A549 (cell line): ENCODE measurements at regions not wholly inside any gene's neighbourhood (a gene's known extent, or its start where the extent isn't known, plus 50 kb on each side); places are given as distances from the start of the nearest gene placed in this dataset.

Experiments used
- CBX8 ChIP-seq: fragments of 200-600 bp; sonication (generic); IDR thresholded peaks from 2 replicates; pipeline ENCODE4 v1.6.1; 2016
- PHF8 ChIP-seq: fragments of 200-600 bp; sonication (generic); IDR thresholded peaks from 2 replicates; pipeline ENCODE4 v1.6.1; 2016; ENCODE audit warnings: low read depth, mild to moderate bottlenecking, antibody characterized with exemption, moderate library complexity, borderline replicate concordance
- POLR2A ChIP-seq: IDR thresholded peaks from 2 replicates; pipeline ENCODE4 v1.6.1; 2012; ENCODE audit warnings: mild to moderate bottlenecking, low read length
- POLR2AphosphoS2 ChIP-seq: conservative IDR thresholded peaks from 2 replicates; pipeline ENCODE4 v1.6.1; 2012; ENCODE audit warnings: low read length, improper control_type of control experiment, inconsistent platforms
- RCOR1 ChIP-seq: fragments of 150-350 bp; IDR thresholded peaks from 2 replicates; pipeline ENCODE4 v1.6.1; 2014; ENCODE audit warnings: antibody characterized with exemption, low read length, low read depth
- RNF2 ChIP-seq: fragments of 200-600 bp; sonication (generic); IDR thresholded peaks from 2 replicates; pipeline ENCODE4 v1.6.1; 2016; ENCODE audit warnings: low read depth, mild to moderate bottlenecking, antibody characterized with exemption, moderate library complexity, borderline replicate concordance
- ZFP36 ChIP-seq: fragments of 450-650 bp; IDR thresholded peaks from 2 replicates; pipeline ENCODE4 v1.6.1; 2014; ENCODE audit warnings: borderline replicate concordance; ENCODE audit not compliant: partially characterized antibody
- TF ChIP-seq, protein P1 (sequence below): fragments of >200 bp; sonication (Bioruptor Twin); formaldehyde crosslinking; IDR thresholded peaks from 3 replicates; pipeline ENCODE4 v1.5.1; 2016
- TF ChIP-seq, protein P2 (sequence below): fragments of 200-600 bp; sonication (generic); IDR thresholded peaks from 2 replicates; pipeline ENCODE4 v1.6.1; 2016; ENCODE audit warnings: antibody characterized with exemption, mild to moderate bottlenecking, moderate library complexity
- TF ChIP-seq, protein P3 (sequence below): fragments of 250-450 bp; sonication (Bioruptor Pico); IDR thresholded peaks from 2 replicates; pipeline ENCODE4 v1.5.0; 2020; ENCODE audit warnings: low read depth, mild to moderate bottlenecking, moderate library complexity

DNA sequence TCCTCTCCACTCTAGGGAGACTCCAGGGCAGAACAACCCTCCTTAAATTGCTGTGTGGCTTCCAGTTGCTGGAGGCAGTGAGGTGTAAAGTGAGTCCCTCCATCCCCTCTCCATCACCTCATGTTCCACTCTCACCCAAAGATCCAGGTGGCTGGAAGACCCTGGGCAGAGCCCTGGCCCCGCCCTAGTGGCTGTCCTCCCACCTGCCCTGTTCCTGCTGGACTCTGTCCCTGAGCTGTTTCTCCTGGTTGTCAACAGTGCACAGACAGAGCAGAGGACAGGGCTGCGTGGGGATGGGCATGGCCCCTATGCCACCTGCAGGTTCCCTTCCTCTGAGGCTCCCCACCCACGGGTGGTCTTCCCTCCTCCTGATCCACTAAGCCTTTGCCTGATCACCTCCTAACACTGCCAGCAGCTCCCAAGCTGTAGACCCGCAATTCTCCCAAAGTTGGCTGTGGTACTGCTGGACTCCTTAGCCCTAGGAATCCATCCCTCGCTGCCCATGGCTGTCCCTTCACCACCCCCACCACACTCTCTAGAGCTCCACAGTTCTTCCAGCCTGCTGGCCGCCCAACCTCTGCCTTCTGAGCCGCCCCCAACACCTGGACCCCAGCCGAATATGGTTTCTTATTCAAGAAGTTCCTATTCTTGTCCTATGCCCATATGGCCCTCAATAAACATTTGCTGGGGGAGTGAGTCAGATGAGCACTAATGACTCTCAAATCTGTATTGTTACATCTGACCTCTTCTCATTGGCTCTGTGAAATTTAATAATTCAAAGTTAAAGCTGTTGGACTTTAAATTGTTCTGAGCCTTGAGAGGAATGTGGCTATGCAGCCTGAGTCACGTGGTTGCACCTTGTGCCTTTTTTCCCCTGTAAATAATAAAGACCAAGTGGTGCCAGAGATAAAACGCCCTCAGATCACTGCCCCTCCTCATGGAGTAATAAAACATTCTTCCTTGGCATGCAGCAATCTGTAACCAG is 260.0 kb upstream of the HS6ST1 start:
- TF ChIP-seq, protein P1, sequence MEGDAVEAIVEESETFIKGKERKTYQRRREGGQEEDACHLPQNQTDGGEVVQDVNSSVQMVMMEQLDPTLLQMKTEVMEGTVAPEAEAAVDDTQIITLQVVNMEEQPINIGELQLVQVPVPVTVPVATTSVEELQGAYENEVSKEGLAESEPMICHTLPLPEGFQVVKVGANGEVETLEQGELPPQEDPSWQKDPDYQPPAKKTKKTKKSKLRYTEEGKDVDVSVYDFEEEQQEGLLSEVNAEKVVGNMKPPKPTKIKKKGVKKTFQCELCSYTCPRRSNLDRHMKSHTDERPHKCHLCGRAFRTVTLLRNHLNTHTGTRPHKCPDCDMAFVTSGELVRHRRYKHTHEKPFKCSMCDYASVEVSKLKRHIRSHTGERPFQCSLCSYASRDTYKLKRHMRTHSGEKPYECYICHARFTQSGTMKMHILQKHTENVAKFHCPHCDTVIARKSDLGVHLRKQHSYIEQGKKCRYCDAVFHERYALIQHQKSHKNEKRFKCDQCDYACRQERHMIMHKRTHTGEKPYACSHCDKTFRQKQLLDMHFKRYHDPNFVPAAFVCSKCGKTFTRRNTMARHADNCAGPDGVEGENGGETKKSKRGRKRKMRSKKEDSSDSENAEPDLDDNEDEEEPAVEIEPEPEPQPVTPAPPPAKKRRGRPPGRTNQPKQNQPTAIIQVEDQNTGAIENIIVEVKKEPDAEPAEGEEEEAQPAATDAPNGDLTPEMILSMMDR: no peak
- no peak for TF ChIP-seq CBX8
- TF ChIP-seq RCOR1: no peak
- TF ChIP-seq, protein P2, sequence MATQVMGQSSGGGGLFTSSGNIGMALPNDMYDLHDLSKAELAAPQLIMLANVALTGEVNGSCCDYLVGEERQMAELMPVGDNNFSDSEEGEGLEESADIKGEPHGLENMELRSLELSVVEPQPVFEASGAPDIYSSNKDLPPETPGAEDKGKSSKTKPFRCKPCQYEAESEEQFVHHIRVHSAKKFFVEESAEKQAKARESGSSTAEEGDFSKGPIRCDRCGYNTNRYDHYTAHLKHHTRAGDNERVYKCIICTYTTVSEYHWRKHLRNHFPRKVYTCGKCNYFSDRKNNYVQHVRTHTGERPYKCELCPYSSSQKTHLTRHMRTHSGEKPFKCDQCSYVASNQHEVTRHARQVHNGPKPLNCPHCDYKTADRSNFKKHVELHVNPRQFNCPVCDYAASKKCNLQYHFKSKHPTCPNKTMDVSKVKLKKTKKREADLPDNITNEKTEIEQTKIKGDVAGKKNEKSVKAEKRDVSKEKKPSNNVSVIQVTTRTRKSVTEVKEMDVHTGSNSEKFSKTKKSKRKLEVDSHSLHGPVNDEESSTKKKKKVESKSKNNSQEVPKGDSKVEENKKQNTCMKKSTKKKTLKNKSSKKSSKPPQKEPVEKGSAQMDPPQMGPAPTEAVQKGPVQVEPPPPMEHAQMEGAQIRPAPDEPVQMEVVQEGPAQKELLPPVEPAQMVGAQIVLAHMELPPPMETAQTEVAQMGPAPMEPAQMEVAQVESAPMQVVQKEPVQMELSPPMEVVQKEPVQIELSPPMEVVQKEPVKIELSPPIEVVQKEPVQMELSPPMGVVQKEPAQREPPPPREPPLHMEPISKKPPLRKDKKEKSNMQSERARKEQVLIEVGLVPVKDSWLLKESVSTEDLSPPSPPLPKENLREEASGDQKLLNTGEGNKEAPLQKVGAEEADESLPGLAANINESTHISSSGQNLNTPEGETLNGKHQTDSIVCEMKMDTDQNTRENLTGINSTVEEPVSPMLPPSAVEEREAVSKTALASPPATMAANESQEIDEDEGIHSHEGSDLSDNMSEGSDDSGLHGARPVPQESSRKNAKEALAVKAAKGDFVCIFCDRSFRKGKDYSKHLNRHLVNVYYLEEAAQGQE: no peak
- no peak for TF ChIP-seq POLR2A
- TF ChIP-seq RNF2: no peak
- TF ChIP-seq PHF8: no peak
- TF ChIP-seq, protein P3, sequence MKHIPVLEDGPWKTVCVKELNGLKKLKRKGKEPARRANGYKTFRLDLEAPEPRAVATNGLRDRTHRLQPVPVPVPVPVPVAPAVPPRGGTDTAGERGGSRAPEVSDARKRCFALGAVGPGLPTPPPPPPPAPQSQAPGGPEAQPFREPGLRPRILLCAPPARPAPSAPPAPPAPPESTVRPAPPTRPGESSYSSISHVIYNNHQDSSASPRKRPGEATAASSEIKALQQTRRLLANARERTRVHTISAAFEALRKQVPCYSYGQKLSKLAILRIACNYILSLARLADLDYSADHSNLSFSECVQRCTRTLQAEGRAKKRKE (CRISPR knock-in tag): no peak
- no peak for TF ChIP-seq ZFP36
- TF ChIP-seq POLR2AphosphoS2: no peak
